ENCODE measurements at regions not wholly inside any gene's neighbourhood (a gene's known extent, or its start where the extent isn't known, plus 50 kb on each side); places are given as distances from the start of the nearest gene placed in this dataset.

GRCh38 chrX:137387646-137388045 lies 178.3 kb upstream of the ZIC3 start:
- TF ChIP-seq FOXJ3 (CRISPR knock-in tag; IDR thresholded peaks at IDR 0.05), result no peak
- no peak for TF ChIP-seq EP300 (IDR thresholded peaks at IDR 0.05; ENCODE audit: borderline replicate concordance in 1 of 2, low read depth in 1 of 2, low read length in 1 of 2)
- no peak for TF ChIP-seq TAF1 (IDR thresholded peaks at IDR 0.05; ENCODE audit: borderline replicate concordance, low read depth, low read length)
- no peak for TF ChIP-seq CTCF (IDR thresholded peaks at IDR 0.05)
- TF ChIP-seq TEAD4 (IDR thresholded peaks at IDR 0.05; ENCODE audit: borderline replicate concordance, insufficient read depth), result no peak

Measured in SK-N-SH (cell line).